ENCODE measurements at regions not wholly inside any gene's neighbourhood (a gene's known extent, or its start where the extent isn't known, plus 50 kb on each side); places are given as distances from the start of the nearest gene placed in this dataset.
"Not testable (repeated sequence)": the region's sequence is repeated elsewhere in the genome, so short reads cannot be mapped to it uniquely, and the experiment has no call there.

GRCh38 chr11:11715075-11715474 is 93.3 kb upstream of the GALNT18 start:
- not testable (repeated sequence) for TF ChIP-seq CTCF (IDR thresholded peaks at IDR 0.05); RXRA (IDR thresholded peaks at IDR 0.05; ENCODE audit: borderline replicate concordance, low read depth); USF2 (IDR thresholded peaks at IDR 0.05; ENCODE audit: borderline replicate concordance, low read depth, low read length); POLR2AphosphoS5 (IDR thresholded peaks at IDR 0.05; ENCODE audit: low read depth, low read length); PBX3 (IDR thresholded peaks at IDR 0.05)

All from SK-N-SH (cell line).